SK-N-SH treated with all-trans-retinoic acid at 6 μM for 48 hours (cell line): ENCODE measurements at regions not wholly inside any gene's neighbourhood (a gene's known extent, or its start where the extent isn't known, plus 50 kb on each side); places are given as distances from the start of the nearest gene placed in this dataset.

Experiments used
- ARNTL ChIP-seq: fragments of 450-650 bp; formaldehyde crosslinking; IDR thresholded peaks from 2 replicates; pipeline ENCODE4 v1.5.0; 2020; ENCODE audit warnings: low read depth, mild to moderate bottlenecking, moderate library complexity, borderline replicate concordance
- CSDC2 ChIP-seq: fragments of 250-450 bp; sonication (Bioruptor Pico); IDR thresholded peaks from 2 replicates; pipeline ENCODE4 v1.5.0; 2020; ENCODE audit warnings: mild to moderate bottlenecking, moderate library complexity
- ESRRG ChIP-seq: fragments of 250-450 bp; sonication (Bioruptor Pico); IDR thresholded peaks from 2 replicates; pipeline ENCODE4 v1.6.1; 2021; ENCODE audit warnings: mild to moderate bottlenecking
- ISL1 ChIP-seq: fragments of 250-450 bp; sonication (Bioruptor Pico); IDR thresholded peaks from 2 replicates; pipeline ENCODE4 v2.1.2; 2022; ENCODE audit warnings: mild to moderate bottlenecking, moderate library complexity
- OSR1 ChIP-seq: fragments of 250-450 bp; sonication (Bioruptor Pico); IDR thresholded peaks from 2 replicates; pipeline ENCODE4 v1.8.0; 2022; ENCODE audit warnings: moderate library complexity, mild to moderate bottlenecking, inconsistent platforms
- RARB ChIP-seq: fragments of 250-450 bp; sonication (Bioruptor Pico); IDR thresholded peaks from 2 replicates; pipeline ENCODE4 v1.8.0; 2021; ENCODE audit warnings: mild to moderate bottlenecking, moderate library complexity
- ZFP3 ChIP-seq: fragments of 250-450 bp; sonication (Bioruptor Pico); IDR thresholded peaks from 2 replicates; pipeline ENCODE4 v1.5.0; 2020; ENCODE audit warnings: mild to moderate bottlenecking, moderate library complexity
- ZFP30 ChIP-seq: fragments of 450-650 bp; formaldehyde crosslinking; IDR thresholded peaks from 2 replicates; pipeline ENCODE4 v1.5.0; 2022; ENCODE audit warnings: mild to moderate bottlenecking, moderate library complexity
- ZNF70 ChIP-seq: fragments of 450-650 bp; formaldehyde crosslinking; IDR thresholded peaks from 2 replicates; pipeline ENCODE4 v1.5.0; 2020; ENCODE audit warnings: mild to moderate bottlenecking, moderate library complexity
- TF ChIP-seq, protein P1 (sequence below): fragments of 250-450 bp; sonication (Bioruptor Pico); IDR thresholded peaks from 2 replicates; pipeline ENCODE4 v1.5.1; 2020; ENCODE audit warnings: low read depth, mild to moderate bottlenecking, moderate library complexity
- TF ChIP-seq, protein P2 (sequence below): fragments of 250-450 bp; sonication (Bioruptor Pico); IDR thresholded peaks from 2 replicates; pipeline ENCODE4 v1.8.0; 2021; ENCODE audit warnings: low read depth, mild to moderate bottlenecking, moderate library complexity, borderline replicate concordance

- TF ChIP-seq CSDC2 (no peak), ESRRG (no peak), ISL1 (CRISPR knock-in tag) (no peak), ZFP30 (CRISPR knock-in tag) (no peak), RARB (CRISPR knock-in tag) (no peak), OSR1 (CRISPR knock-in tag) (no peak), ARNTL (no peak), ZNF70 (CRISPR knock-in tag) (no peak), ZFP3 (CRISPR knock-in tag) (no peak)
- TF ChIP-seq, protein P1, sequence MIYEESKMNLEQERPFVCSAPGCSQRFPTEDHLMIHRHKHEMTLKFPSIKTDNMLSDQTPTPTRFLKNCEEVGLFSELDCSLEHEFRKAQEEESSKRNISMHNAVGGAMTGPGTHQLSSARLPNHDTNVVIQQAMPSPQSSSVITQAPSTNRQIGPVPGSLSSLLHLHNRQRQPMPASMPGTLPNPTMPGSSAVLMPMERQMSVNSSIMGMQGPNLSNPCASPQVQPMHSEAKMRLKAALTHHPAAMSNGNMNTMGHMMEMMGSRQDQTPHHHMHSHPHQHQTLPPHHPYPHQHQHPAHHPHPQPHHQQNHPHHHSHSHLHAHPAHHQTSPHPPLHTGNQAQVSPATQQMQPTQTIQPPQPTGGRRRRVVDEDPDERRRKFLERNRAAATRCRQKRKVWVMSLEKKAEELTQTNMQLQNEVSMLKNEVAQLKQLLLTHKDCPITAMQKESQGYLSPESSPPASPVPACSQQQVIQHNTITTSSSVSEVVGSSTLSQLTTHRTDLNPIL (CRISPR knock-in tag), result no peak
- TF ChIP-seq, protein P2, sequence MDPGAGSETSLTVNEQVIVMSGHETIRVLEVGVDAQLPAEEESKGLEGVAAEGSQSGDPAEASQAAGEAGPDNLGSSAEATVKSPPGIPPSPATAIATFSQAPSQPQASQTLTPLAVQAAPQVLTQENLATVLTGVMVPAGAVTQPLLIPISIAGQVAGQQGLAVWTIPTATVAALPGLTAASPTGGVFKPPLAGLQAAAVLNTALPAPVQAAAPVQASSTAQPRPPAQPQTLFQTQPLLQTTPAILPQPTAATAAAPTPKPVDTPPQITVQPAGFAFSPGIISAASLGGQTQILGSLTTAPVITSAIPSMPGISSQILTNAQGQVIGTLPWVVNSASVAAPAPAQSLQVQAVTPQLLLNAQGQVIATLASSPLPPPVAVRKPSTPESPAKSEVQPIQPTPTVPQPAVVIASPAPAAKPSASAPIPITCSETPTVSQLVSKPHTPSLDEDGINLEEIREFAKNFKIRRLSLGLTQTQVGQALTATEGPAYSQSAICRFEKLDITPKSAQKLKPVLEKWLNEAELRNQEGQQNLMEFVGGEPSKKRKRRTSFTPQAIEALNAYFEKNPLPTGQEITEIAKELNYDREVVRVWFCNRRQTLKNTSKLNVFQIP, result no peak
Observed at GRCh38 chr2:71816815-71817214, 330.8 kb downstream of the CYP26B1 start.
